ENCODE measurements at regions not wholly inside any gene's neighbourhood (a gene's known extent, or its start where the extent isn't known, plus 50 kb on each side); places are given as distances from the start of the nearest gene placed in this dataset.

GRCh38 chr6:222468-222867 is 69.8 kb upstream of the DUSP22 start:
- ChIA-PET POLR2A (no interaction called here), CTCF (interaction anchor here (1.3 to 1.6 kb wide), 2 partner anchors 12 to 187 kb away, joined by 3 to 4 read pairs; no protein-coding TSS in a partner anchor)
- TF ChIP-seq ELF4 (CRISPR knock-in tag; IDR thresholded peaks at IDR 0.05; ENCODE audit: low read depth) (no peak), PRRX2 (CRISPR knock-in tag; IDR thresholded peaks at IDR 0.05) (no peak), ZNF671 (CRISPR knock-in tag; IDR thresholded peaks at IDR 0.05) (no peak), SP1 (CRISPR knock-in tag; conservative IDR thresholded peaks at IDR 0.05) (no peak), NR3C1 (CRISPR knock-in tag; conservative IDR thresholded peaks at IDR 0.05; ENCODE audit: low read depth) (no peak), ZNF532 (CRISPR knock-in tag; IDR thresholded peaks at IDR 0.05; ENCODE audit: borderline replicate concordance) (no peak), ERG (CRISPR knock-in tag; IDR thresholded peaks at IDR 0.05) (no peak), ZNF396 (CRISPR knock-in tag; IDR thresholded peaks at IDR 0.05; ENCODE audit: borderline replicate concordance) (no peak), E2F4 (CRISPR knock-in tag; IDR thresholded peaks at IDR 0.05; ENCODE audit: borderline replicate concordance, low read depth) (no peak), ZNF423 (CRISPR knock-in tag; IDR thresholded peaks at IDR 0.05) (no peak), ZMAT4 (CRISPR knock-in tag; IDR thresholded peaks at IDR 0.05) (no peak), NFYB (CRISPR knock-in tag; conservative IDR thresholded peaks at IDR 0.05; ENCODE audit: low read depth) (no peak), FOXK1 (CRISPR knock-in tag; IDR thresholded peaks at IDR 0.05) (no peak), RELA (CRISPR knock-in tag; IDR thresholded peaks at IDR 0.05; ENCODE audit: borderline replicate concordance) (no peak), ZBTB21 (CRISPR knock-in tag; IDR thresholded peaks at IDR 0.05; ENCODE audit: borderline replicate concordance) (no peak), SOX15 (CRISPR knock-in tag; IDR thresholded peaks at IDR 0.05) (no peak), ETV6 (CRISPR knock-in tag; IDR thresholded peaks at IDR 0.05) (no peak), PRDM15 (CRISPR knock-in tag; IDR thresholded peaks at IDR 0.05) (no peak), ZNF317 (CRISPR knock-in tag; IDR thresholded peaks at IDR 0.05; ENCODE audit: borderline replicate concordance, low read depth) (no peak), MAX (CRISPR knock-in tag; IDR thresholded peaks at IDR 0.05) (no peak)
- H3K4me1 Mint-ChIP-seq, result peaks cover 27% of the 10 kb centered on the region
- H3K36me3 Mint-ChIP-seq, result no peaks in the 10 kb centered on the region
- DNase-seq (ENCODE audit: low spot score), result no peak
- no peak overlapping the region for H3K4me3 Mint-ChIP-seq
- ATAC-seq, result no peak
- H3K9me3 Mint-ChIP-seq, result no peaks in the 10 kb centered on the region
- H3K27me3 Mint-ChIP-seq (ENCODE audit: low read depth), result no peaks in the 10 kb centered on the region
- peak overlapping the region; percentile 21; the same call in 1 of the 2 replicates for H3K27ac Mint-ChIP-seq
